ENCODE measurements at regions not wholly inside any gene's neighbourhood (a gene's known extent, or its start where the extent isn't known, plus 50 kb on each side); places are given as distances from the start of the nearest gene placed in this dataset.

GRCh38 chr13:65057986-65058385 is 2172.2 kb downstream of the PCDH9 start:
- no peak for DNase-seq (ENCODE audit: low spot score)

GRCh38 chr13:65054277-65054676 is 2175.9 kb downstream of the PCDH9 start:
- no peak for DNase-seq (ENCODE audit: low spot score)

GRCh38 chr13:65036999-65037398 is 2193.1 kb downstream of the PCDH9 start:
- no peak for DNase-seq (ENCODE audit: low spot score)

GRCh38 chr13:65035302-65035701 is 2194.8 kb downstream of the PCDH9 start:
- no peak for DNase-seq (ENCODE audit: low spot score)

- DNase-seq (ENCODE audit: low spot score), result no peak
Measured at GRCh38 chr13:65034266-65034665, 2195.9 kb downstream of the PCDH9 start.

- no peak for DNase-seq (ENCODE audit: low spot score)
Measured at GRCh38 chr13:65032825-65033224, 2197.3 kb downstream of the PCDH9 start.

- DNase-seq (ENCODE audit: low spot score), result no peak
Measured at GRCh38 chr13:65028101-65028500, 2202.0 kb downstream of the PCDH9 start.

- DNase-seq (ENCODE audit: low spot score), result no peak
Measured at GRCh38 chr13:65026505-65026904, 2203.6 kb downstream of the PCDH9 start.

GRCh38 chr13:65011378-65011777 is 2218.8 kb downstream of the PCDH9 start:
- DNase-seq (ENCODE audit: low spot score), result no peak

GRCh38 chr13:64997438-64997837 is 2232.7 kb downstream of the PCDH9 start:
- DNase-seq (ENCODE audit: low spot score), result no peak

- DNase-seq (ENCODE audit: low spot score), result no peak
Measured at GRCh38 chr13:64993514-64994164, 2236.5 kb downstream of the PCDH9 start.

GRCh38 chr13:64992314-64992713 is 2237.8 kb downstream of the PCDH9 start:
- no peak for DNase-seq (ENCODE audit: low spot score)

- no peak for DNase-seq (ENCODE audit: low spot score)
Measured at GRCh38 chr13:64985075-64985474, 2245.1 kb downstream of the PCDH9 start.

GRCh38 chr13:64962404-64962803 is 2267.7 kb downstream of the PCDH9 start:
- DNase-seq (ENCODE audit: low spot score), result no peak

GRCh38 chr13:64959276-64959675 is 2270.9 kb downstream of the PCDH9 start:
- no peak for DNase-seq (ENCODE audit: low spot score)

GRCh38 chr13:64958106-64958505 is 2272.0 kb downstream of the PCDH9 start:
- DNase-seq (ENCODE audit: low spot score), result no peak

- no peak for DNase-seq (ENCODE audit: low spot score)
Measured at GRCh38 chr13:64938660-64939059, 2291.5 kb downstream of the PCDH9 start.

GRCh38 chr13:64937302-64937701 is 2292.8 kb downstream of the PCDH9 start:
- no peak for DNase-seq (ENCODE audit: low spot score)

GRCh38 chr13:64936879-64937278 is 2293.3 kb downstream of the PCDH9 start:
- peak; percentile 87 for DNase-seq (ENCODE audit: low spot score)

GRCh38 chr13:64935441-64935840 is 2294.7 kb downstream of the PCDH9 start:
- peak; percentile 84 for DNase-seq (ENCODE audit: low spot score)

- DNase-seq (ENCODE audit: low spot score), result peak; percentile 80
Measured at GRCh38 chr13:64934569-64935362, 2295.4 kb downstream of the PCDH9 start.

- DNase-seq (ENCODE audit: low spot score), result no peak
Measured at GRCh38 chr13:64930636-64931035, 2299.5 kb downstream of the PCDH9 start.

Data from SK-N-DZ (cell line).